Choroid plexus epithelial cell (primary cell): ENCODE measurements at regions not wholly inside any gene's neighbourhood (a gene's known extent, or its start where the extent isn't known, plus 50 kb on each side); places are given as distances from the start of the nearest gene placed in this dataset.

ENCODE experiments used
- DNase-seq: peaks from one replicate; pipeline ENCODE4 v3.0.0-alpha.2; 2010; ENCODE audit warnings: low read depth
- H3K4me3 ChIP-seq: 2 replicates; pipeline ENCODE4 v1.5.1; 2011; ENCODE audit warnings: low read depth, mild to moderate bottlenecking, control low read depth, low read length, moderate library complexity
- TF ChIP-seq, protein P1 (sequence below): conservative IDR thresholded peaks from 2 replicates; pipeline ENCODE4 v1.5.1; 2011; ENCODE audit warnings: low read depth, mild to moderate bottlenecking, control low read depth, inconsistent platforms, low read length, moderate library complexity

DNA sequence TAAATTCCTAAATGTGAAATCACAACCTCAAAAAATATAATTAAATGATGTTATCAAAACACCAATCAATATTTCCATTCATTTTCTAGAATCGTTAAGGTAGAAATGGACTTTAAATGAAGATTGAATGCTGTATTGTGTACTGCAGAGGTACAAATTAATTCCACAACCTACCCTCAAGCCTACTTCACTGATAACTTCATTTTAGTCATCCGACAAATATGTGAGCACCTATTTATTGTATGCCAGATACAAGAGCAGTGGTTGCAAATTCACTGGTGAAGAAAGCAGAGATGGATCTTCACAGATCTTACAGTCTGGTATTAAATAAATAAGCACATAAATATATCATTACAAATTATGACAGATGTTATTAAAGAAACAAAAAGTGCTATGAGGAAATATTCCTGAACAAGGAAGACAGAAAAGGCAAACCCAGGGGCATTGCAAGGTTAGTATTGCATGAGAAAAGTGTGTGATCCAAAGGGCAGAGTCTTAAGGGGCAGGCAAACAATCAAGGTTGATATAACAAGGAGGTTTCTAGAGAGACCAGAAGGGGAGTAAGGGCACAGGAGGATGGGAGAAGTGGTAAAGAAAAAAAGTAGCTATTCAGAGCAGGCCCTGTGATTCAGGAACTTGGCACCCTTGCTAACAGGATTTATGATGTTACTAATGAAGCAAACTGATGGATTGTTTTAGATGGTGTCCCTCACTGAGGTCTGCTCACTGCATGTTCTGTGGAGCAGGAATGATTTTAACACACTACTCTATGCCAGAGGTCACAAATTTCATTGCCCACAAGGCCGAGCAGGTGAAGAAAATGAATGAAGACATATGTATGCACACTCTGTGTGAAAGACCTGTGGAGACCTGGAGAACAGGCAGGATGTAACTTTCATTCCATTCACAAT, 128.0 kb upstream of the CCDC150 start:
- H3K4me3 ChIP-seq = no peak overlapping the region
- no peak for DNase-seq
- TF ChIP-seq, protein P1, sequence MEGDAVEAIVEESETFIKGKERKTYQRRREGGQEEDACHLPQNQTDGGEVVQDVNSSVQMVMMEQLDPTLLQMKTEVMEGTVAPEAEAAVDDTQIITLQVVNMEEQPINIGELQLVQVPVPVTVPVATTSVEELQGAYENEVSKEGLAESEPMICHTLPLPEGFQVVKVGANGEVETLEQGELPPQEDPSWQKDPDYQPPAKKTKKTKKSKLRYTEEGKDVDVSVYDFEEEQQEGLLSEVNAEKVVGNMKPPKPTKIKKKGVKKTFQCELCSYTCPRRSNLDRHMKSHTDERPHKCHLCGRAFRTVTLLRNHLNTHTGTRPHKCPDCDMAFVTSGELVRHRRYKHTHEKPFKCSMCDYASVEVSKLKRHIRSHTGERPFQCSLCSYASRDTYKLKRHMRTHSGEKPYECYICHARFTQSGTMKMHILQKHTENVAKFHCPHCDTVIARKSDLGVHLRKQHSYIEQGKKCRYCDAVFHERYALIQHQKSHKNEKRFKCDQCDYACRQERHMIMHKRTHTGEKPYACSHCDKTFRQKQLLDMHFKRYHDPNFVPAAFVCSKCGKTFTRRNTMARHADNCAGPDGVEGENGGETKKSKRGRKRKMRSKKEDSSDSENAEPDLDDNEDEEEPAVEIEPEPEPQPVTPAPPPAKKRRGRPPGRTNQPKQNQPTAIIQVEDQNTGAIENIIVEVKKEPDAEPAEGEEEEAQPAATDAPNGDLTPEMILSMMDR = no peak

DNA sequence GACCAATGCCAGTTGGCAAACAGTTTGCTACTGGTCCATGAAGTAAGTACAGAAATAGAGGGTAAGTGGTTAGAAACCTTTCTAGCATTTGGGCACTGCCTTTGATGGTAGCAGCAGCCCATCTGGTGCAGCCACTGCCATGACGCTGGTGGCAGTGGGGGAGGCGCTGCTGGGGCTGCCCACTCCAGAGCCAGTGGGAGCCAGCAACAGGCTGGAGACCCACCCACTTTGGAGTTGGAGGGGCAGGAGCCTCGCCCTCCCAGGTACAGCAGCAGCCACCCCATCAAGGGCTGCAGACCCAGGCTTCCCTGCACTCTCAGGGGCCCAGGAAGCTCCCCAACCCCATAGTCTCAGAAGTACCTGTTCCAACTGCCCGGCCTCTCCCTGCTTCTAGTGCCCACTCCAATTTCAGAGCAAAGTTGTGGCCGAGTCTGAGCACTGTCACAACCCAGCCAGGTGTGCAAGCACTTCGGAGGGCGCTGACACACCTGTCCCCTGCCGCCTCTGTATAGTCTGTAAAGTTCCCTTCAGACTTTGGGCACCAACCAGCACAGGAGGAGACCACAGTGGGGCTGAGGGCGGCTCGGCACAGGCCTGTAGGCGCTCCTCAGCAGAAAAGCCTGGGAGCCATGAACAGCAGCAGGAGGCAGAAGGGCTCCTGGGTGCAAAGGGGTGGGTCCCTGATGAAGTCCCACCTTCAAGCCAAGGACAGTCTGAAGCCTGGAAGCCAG, 125.6 kb upstream of the CCDC150 start:
- DNase-seq = no peak
- TF ChIP-seq, protein P1 = no peak
- H3K4me3 ChIP-seq = no peak overlapping the region

DNA sequence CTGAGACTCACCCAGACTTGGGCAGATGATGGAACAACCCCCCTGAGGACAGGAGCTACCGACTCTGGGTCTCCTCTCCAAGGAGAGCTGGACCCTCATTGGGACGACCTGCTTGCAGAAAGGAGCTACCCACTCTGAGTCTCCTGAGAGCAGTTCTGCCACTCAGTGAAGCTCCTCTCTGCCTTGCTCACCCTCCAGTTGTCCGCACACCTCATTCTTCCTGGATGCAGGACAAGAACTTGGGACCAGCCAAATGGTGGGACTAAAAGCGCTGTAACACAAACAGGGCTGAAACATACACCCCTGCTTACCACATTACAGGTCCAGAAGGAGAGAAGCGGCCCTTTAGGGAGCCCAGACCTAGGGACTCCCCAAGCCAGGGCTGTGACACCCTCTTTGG, 124.9 kb upstream of the CCDC150 start:
- H3K4me3 ChIP-seq = no peak overlapping the region
- TF ChIP-seq, protein P1 = no peak
- no peak for DNase-seq

DNA sequence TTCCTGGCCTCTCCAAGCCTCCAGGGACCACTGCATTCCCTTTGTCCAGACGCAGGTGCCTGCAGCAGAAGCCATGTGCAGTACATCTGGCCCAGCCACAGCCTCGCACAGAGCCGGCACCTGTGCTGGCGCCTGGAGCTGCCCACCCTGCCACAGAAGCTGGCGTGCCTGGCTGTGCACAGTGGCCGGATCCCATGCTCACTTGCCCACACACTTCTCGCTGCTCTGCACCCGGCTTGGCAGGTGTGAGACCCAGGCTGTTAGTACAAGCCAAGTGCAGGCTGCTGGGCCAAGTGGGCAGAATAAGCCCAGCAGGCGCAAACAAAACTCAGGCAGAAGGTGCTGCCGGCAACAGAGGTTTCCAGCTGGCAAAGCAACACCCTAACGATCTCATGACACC, 124.5 kb upstream of the CCDC150 start:
- H3K4me3 ChIP-seq = no peak overlapping the region
- TF ChIP-seq, protein P1 = no peak
- no peak for DNase-seq

DNA sequence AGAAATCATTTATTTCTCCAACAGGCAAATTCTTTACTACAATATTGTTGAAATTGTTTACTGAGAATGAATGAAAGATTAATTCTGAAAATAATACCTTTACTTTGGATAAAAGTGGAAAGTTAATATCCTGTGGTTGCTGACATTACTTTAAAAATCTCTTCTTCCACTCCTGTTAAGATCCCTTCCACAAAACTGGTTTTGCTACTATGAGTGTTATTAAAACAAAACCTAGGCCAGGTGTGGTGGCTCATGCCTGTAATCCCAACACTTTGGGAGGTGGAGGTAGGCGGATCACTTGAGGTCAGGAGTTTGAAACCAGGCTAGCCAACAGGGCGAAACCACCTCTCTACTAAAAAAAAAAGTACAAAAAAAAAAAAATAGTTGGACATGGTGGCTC, 123.9 kb upstream of the CCDC150 start:
- DNase-seq = no peak
- H3K4me3 ChIP-seq = no peak overlapping the region
- TF ChIP-seq, protein P1 = no peak

DNA sequence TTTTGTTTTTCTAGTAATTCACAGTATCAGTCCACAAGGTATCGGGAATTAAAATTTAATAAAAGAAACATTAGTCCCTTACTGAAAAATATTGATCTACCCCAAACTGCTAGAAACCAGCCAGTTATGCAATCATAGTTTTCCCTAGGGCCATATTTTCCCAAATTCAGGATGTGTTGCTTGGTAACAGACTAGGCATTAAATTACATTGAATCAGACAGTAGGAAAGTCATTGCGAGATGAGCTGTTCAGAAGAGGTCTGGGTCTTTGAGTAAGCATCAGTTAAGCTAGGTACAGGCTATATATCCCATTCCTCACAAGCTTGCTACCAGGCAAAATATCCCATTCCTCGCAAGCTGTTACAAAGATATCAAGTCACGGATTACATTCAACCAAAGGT, 123.0 kb upstream of the CCDC150 start:
- no peak for DNase-seq
- TF ChIP-seq, protein P1 = no peak
- no peak overlapping the region for H3K4me3 ChIP-seq
